Jurkat, Clone E6-1 (cell line): ENCODE measurements at regions not wholly inside any gene's neighbourhood (a gene's known extent, or its start where the extent isn't known, plus 50 kb on each side); places are given as distances from the start of the nearest gene placed in this dataset.

Source experiments
- DNase-seq: peaks from one replicate; pipeline ENCODE4 v3.0.0-alpha.2; 2011; ENCODE audit warnings: low read depth, low spot score
- H3K4me3 ChIP-seq: 2 replicates; pipeline ENCODE4 v1.5.1; 2011; ENCODE audit warnings: mild to moderate bottlenecking, low read length, control low read depth, moderate library complexity

- no peak for DNase-seq
- no peak overlapping the region for H3K4me3 ChIP-seq
Measured at GRCh38 chr4:25524663-25525062, 131.0 kb upstream of the SLC34A2 start.

- no peak overlapping the region for H3K4me3 ChIP-seq
- DNase-seq: no peak
Measured at GRCh38 chr4:25525896-25526295, 129.8 kb upstream of the SLC34A2 start.

GRCh38 chr4:25527034-25527433 lies 128.6 kb upstream of the SLC34A2 start:
- DNase-seq: no peak

GRCh38 chr4:25528391-25528790 lies 127.3 kb upstream of the SLC34A2 start:
- no peak for DNase-seq
- no peak overlapping the region for H3K4me3 ChIP-seq

More at GRCh38 chr4:25527034-25527433, 128.6 kb upstream of the SLC34A2 start:
- H3K4me3 ChIP-seq: no peak overlapping the region

- H3K4me3 ChIP-seq: no peak overlapping the region
- no peak for DNase-seq
Measured at GRCh38 chr4:25531272-25531671, 124.4 kb upstream of the SLC34A2 start.

- H3K4me3 ChIP-seq: no peak overlapping the region
- no peak for DNase-seq
Measured at GRCh38 chr4:25532591-25532990, 123.1 kb upstream of the SLC34A2 start.

GRCh38 chr4:25533256-25533655 lies 122.4 kb upstream of the SLC34A2 start:
- no peak for DNase-seq
- no peak overlapping the region for H3K4me3 ChIP-seq

- DNase-seq: no peak
- H3K4me3 ChIP-seq: no peak overlapping the region
Measured at GRCh38 chr4:25535278-25535677, 120.4 kb upstream of the SLC34A2 start.

- no peak overlapping the region for H3K4me3 ChIP-seq
- no peak for DNase-seq
Measured at GRCh38 chr4:25535701-25536473, 119.8 kb upstream of the SLC34A2 start.

GRCh38 chr4:25536564-25537320 lies 118.9 kb upstream of the SLC34A2 start:
- no peak for DNase-seq
- H3K4me3 ChIP-seq: no peak overlapping the region

GRCh38 chr4:25538430-25538829 lies 117.2 kb upstream of the SLC34A2 start:
- no peak overlapping the region for H3K4me3 ChIP-seq
- DNase-seq: no peak

GRCh38 chr4:25539241-25539640 lies 116.4 kb upstream of the SLC34A2 start:
- H3K4me3 ChIP-seq: no peak overlapping the region
- DNase-seq: no peak

GRCh38 chr4:25540734-25541133 lies 114.9 kb upstream of the SLC34A2 start:
- no peak for DNase-seq
- no peak overlapping the region for H3K4me3 ChIP-seq

- no peak for DNase-seq
- H3K4me3 ChIP-seq: no peak overlapping the region
Measured at GRCh38 chr4:25547343-25547742, 108.3 kb upstream of the SLC34A2 start.

- no peak overlapping the region for H3K4me3 ChIP-seq
- DNase-seq: no peak
Measured at GRCh38 chr4:25549413-25549812, 106.2 kb upstream of the SLC34A2 start.

GRCh38 chr4:25550376-25551030 lies 105.1 kb upstream of the SLC34A2 start:
- no peak for DNase-seq
- no peak overlapping the region for H3K4me3 ChIP-seq

- no peak overlapping the region for H3K4me3 ChIP-seq
- no peak for DNase-seq
Measured at GRCh38 chr4:25551605-25552004, 104.0 kb upstream of the SLC34A2 start.

- no peak for DNase-seq
- H3K4me3 ChIP-seq: no peak overlapping the region
Measured at GRCh38 chr4:25552580-25553271, 102.9 kb upstream of the SLC34A2 start.

GRCh38 chr4:25559508-25559907 lies 96.1 kb upstream of the SLC34A2 start:
- no peak for DNase-seq
- no peak overlapping the region for H3K4me3 ChIP-seq

GRCh38 chr4:25560605-25561004 lies 95.0 kb upstream of the SLC34A2 start:
- no peak overlapping the region for H3K4me3 ChIP-seq
- DNase-seq: no peak
